ENCODE measurements at regions not wholly inside any gene's neighbourhood (a gene's known extent, or its start where the extent isn't known, plus 50 kb on each side); places are given as distances from the start of the nearest gene placed in this dataset.
A peak's percentile ranks its signal among the peaks of the same experiment; 100 is the strongest.
"Not testable (repeated sequence)": the region's sequence is repeated elsewhere in the genome, so short reads cannot be mapped to it uniquely, and the experiment has no call there.

- no peak for DNase-seq
These were observed 998.9 kb downstream of the TLE1 start for GRCh38 chr9:80690349-80690939.

- DNase-seq = no peak
These were observed 1009.4 kb downstream of the TLE1 start for GRCh38 chr9:80679916-80680315.

- DNase-seq = no peak
These were observed 1010.4 kb downstream of the TLE1 start for GRCh38 chr9:80678906-80679305.

GRCh38 chr9:80673496-80673895 lies 1015.9 kb downstream of the TLE1 start:
- no peak for DNase-seq

- no peak for DNase-seq
These were observed 1023.9 kb downstream of the TLE1 start for GRCh38 chr9:80665479-80665878.

GRCh38 chr9:80664327-80665210 lies 1024.8 kb downstream of the TLE1 start:
- peak; percentile 1 for DNase-seq

GRCh38 chr9:80659751-80660150 lies 1029.6 kb downstream of the TLE1 start:
- not testable (repeated sequence) for DNase-seq

- no peak for DNase-seq
These were observed 1038.3 kb downstream of the TLE1 start for GRCh38 chr9:80651044-80651443.

- DNase-seq = no peak
These were observed 1039.9 kb downstream of the TLE1 start for GRCh38 chr9:80649496-80649895.

GRCh38 chr9:80649001-80649420 lies 1040.3 kb downstream of the TLE1 start:
- DNase-seq = no peak

GRCh38 chr9:80648336-80648735 lies 1041.0 kb downstream of the TLE1 start:
- no peak for DNase-seq

- DNase-seq = no peak
These were observed 1043.1 kb downstream of the TLE1 start for GRCh38 chr9:80646211-80646610.

GRCh38 chr9:80644044-80644443 lies 1045.3 kb downstream of the TLE1 start:
- DNase-seq = no peak

GRCh38 chr9:80635065-80635464 lies 1054.3 kb downstream of the TLE1 start:
- DNase-seq = no peak

- DNase-seq = no peak
These were observed 1057.3 kb downstream of the TLE1 start for GRCh38 chr9:80632041-80632440.

GRCh38 chr9:80622508-80622907 lies 1050.7 kb downstream of the TLE4 start:
- no peak for DNase-seq

- DNase-seq = no peak
These were observed 1047.6 kb downstream of the TLE4 start for GRCh38 chr9:80619356-80619755.

GRCh38 chr9:80615964-80616363 lies 1044.2 kb downstream of the TLE4 start:
- DNase-seq = no peak

GRCh38 chr9:80605793-80606192 lies 1034.0 kb downstream of the TLE4 start:
- DNase-seq = no peak

GRCh38 chr9:80605129-80605528 lies 1033.4 kb downstream of the TLE4 start:
- peak; percentile 6 for DNase-seq

- no peak for DNase-seq
These were observed 1030.5 kb downstream of the TLE4 start for GRCh38 chr9:80602291-80602690.

- DNase-seq = no peak
These were observed 1024.8 kb downstream of the TLE4 start for GRCh38 chr9:80596579-80596978.

GRCh38 chr9:80595192-80595591 lies 1023.4 kb downstream of the TLE4 start:
- DNase-seq = no peak

GRCh38 chr9:80592413-80592812 lies 1020.6 kb downstream of the TLE4 start:
- no peak for DNase-seq

All from hematopoietic multipotent progenitor cell treated with erythropoietin and hydrocortisone succinate and interleukin-3 and kit ligand, for 6 days (in vitro differentiated cells).